Right cardiac atrium (tissue), 5 donors: ENCODE measurements at regions not wholly inside any gene's neighbourhood (a gene's known extent, or its start where the extent isn't known, plus 50 kb on each side); places are given as distances from the start of the nearest gene placed in this dataset.
"Not testable (repeated sequence)": the region's sequence is repeated elsewhere in the genome, so short reads cannot be mapped to it uniquely, and the experiment has no call there.

Experiments
- ATAC-seq, 2 donors: fragments of 200-7000 bp; cut with Tn5 transposase; one replicate each; pipeline versions ENCODE4 v1.8.0 to v1.9.1; 2020; ENCODE audit warnings: moderate library complexity in 2 of 2, mild to moderate bottlenecking in 1 of 2
- DNase-seq, 3 donors: peaks; one replicate each; pipeline ENCODE4 v3.0.0-alpha.2; 2020
- H3K27ac ChIP-seq: one replicate; pipeline ENCODE4 v1.5.1; 2013; ENCODE audit warnings: mild to moderate bottlenecking, low read length, control low read depth, moderate library complexity
- H3K27me3 ChIP-seq: one replicate; pipeline ENCODE4 v1.6.1; 2013; ENCODE audit not compliant: control insufficient read depth, insufficient read depth
- H3K4me1 ChIP-seq: one replicate; pipeline ENCODE4 v1.6.1; 2013; ENCODE audit warnings: low read length; ENCODE audit not compliant: control insufficient read depth, insufficient read depth
- H3K4me3 ChIP-seq: one replicate; pipeline ENCODE4 v1.5.1; 2013; ENCODE audit warnings: low read length, control low read depth
- H3K9me3 ChIP-seq: one replicate; pipeline ENCODE4 v1.6.1; 2013; ENCODE audit warnings: low read length; ENCODE audit not compliant: control insufficient read depth
- WGBS: extraction: QIAGEN DNeasy Blood & Tissue Kit; methylation state at CpG from one replicate; pipeline ENCODE4 v1.1.7; 2013; 5-methylcytosine and 5-hydroxymethylcytosine counted together
- intact Hi-C, 4 donors: fragments of 100-400 bp; cut with DNase I; formaldehyde crosslinking; loops; one replicate each; pipeline versions ENCODE4 v1.11.0 to v1.14.0; 2022 to 2023
- donor health status: healthy with polysubstance abuse.
- donor health status: DM: no; HTN: yes; CAD: no.
- donor health status: DM: no; HTN: no; CAD: no.
- donor health status: DM: no; HTN: yes; CAD: no; lungs with severe emphysema.
- donor health status: DM: yes; HTN: yes; CAD: no.

DNA sequence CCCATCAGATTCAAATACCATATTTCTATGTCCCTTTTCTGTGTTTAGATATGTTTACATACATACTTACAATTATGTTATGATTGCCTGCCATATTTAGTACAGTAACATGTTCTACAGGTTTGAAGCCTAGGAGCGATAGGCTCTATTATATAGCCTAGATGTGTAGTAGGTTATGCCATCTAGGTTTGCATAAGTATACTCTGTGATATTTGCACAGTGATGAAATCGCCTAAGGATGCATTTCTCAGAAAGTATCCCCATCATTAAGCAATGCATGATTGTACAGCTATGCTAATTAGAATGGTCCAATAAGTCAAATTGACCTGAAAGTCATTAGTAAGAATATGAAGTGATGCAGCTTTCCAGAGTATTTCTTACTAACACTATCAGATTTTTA, 1171.7 kb upstream of the LRRTM3 start:
- no peaks in the 10 kb centered on the region for H3K27me3 ChIP-seq
- no peak overlapping the region for H3K4me3 ChIP-seq
- DNase-seq: no peak
- no peak overlapping the region for H3K27ac ChIP-seq
- WGBS: 73% methylated on average over 2 of the region's 2 CpGs
- ATAC-seq: no peak
- H3K9me3 ChIP-seq: no peaks in the 10 kb centered on the region
- no peaks in the 10 kb centered on the region for H3K4me1 ChIP-seq
- intact Hi-C loops: no loop called here

DNA sequence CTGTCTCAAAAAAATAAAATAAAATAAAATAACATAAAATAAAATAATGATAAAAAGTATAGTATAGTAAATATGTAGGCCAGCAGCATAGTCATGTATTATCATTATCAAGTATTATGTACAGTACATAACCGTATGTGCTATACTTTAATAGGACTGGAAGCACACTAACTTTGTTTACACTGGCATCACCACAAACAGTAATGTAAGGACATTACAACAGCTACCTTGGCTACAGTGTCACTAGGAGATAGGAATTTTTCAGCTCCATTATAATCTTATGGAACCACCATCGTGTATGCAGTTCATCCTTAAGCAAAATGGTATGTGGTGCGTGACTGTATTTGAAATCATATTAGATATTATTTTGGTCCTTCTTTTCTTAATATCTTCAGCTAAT, 1163.5 kb upstream of the LRRTM3 start:
- Histone ChIP-seq H3K9me3 (no peaks in the 10 kb centered on the region), H3K27me3 (no peaks in the 10 kb centered on the region), H3K4me1 (no peaks in the 10 kb centered on the region), H3K27ac (no peak overlapping the region), H3K4me3 (no peak overlapping the region)
- no peak for ATAC-seq
- 93% methylated on average over 3 of the region's 3 CpGs for WGBS
- intact Hi-C loops: no loop called here
- no peak for DNase-seq

DNA sequence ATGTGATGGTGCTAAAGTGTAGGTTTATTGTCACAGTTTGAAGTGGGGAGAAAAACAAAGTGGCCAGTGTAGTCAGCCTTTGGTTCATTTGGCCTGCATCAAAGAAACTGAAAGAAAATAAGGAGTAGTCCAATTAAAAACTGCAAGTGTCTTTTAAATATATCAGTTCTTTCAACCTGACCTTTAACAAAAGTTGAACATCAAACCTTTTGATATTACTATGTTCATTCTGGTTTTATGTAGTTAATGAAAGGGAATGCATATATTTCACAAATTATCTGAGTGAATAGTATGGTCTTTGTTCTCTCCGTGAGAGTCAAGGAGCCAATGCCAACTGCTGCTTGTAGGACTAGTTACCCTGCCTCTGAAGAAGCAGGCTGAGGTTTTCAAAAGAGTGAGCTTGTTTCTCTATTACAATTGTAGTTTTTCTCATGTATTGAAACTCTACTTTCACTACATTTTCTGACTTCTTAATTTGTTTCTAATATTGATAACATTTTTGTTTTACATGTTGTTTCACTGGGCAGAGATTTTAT, 1160.8 kb upstream of the LRRTM3 start:
- ATAC-seq: no peak
- Histone ChIP-seq H3K4me1 (no peaks in the 10 kb centered on the region), H3K9me3 (no peaks in the 10 kb centered on the region), H3K4me3 (no peak overlapping the region), H3K27ac (no peak overlapping the region), H3K27me3 (no peaks in the 10 kb centered on the region)
- no peak for DNase-seq
- intact Hi-C loops: no loop called here
- WGBS: 77% methylated on average over 1 of the region's 1 CpG

DNA sequence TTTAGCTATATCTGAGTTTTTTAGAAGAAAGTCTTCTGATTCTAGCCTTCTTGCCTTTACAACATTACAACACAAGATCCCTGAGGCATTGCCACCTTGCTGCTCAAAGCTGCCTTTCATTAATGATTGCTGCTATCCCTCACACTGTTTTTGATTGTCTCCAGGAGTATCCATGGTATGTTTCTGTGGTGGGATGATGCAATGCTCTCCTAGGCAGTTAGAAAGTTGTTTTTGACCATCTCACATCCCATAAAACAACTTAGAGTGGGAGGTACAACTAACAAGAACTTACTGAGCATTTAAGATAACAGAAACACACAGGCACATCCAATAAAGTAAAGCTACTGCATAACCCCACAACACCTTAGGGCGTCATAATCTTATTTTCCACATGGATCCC, 1156.0 kb upstream of the LRRTM3 start:
- H3K9me3 ChIP-seq: no peaks in the 10 kb centered on the region
- DNase-seq (no peak), ATAC-seq (no peak)
- intact Hi-C loops: no loop called here
- H3K27ac ChIP-seq: no peak overlapping the region
- no peaks in the 10 kb centered on the region for H3K27me3 ChIP-seq
- no peaks in the 10 kb centered on the region for H3K4me1 ChIP-seq
- WGBS: 89% methylated on average over 1 of the region's 1 CpG
- no peak overlapping the region for H3K4me3 ChIP-seq

DNA sequence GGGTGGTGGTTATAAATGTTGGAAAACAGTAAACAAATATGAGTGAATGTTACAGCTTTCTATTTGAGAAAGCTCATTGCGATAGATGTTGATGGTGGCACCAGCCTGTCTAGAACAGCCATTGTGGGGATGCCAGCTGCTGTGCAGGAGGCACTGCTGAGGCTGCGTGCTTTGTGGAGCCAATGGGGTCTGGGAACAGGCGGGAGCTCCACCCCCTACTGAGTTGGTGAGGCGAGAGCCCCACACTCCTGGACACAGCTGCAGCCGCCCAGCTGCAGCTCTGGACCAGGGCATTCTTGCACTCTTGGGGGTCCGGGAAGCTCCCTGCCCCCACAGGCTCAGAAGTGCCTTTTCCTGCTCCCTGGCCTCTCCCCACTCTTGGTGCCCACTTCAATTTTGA, 1147.1 kb upstream of the LRRTM3 start:
- WGBS: 90% methylated on average over 6 of the region's 6 CpGs

DNA sequence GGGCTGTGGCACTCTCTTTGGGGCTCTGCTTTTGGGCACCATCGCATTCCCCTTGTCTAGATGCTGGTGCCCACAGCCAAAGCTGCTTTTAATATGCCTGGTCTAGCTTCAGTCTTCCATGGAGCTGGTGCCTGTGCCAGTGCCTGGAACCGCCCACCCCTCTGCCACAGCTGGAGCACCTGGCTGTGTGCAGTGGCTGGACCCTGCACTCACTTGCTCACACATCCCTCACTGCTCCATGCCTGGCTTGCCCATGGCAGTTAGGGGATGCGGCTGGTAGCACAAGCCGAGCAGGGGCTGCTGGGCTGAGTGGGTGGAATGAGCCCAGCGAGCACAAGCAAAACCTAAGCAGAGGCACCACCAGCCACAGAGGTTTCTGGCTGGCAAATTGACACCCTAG, 1145.9 kb upstream of the LRRTM3 start:
- Histone ChIP-seq H3K4me1 (no peaks in the 10 kb centered on the region), H3K4me3 (no peak overlapping the region), H3K27me3 (no peaks in the 10 kb centered on the region), H3K27ac (no peak overlapping the region), H3K9me3 (no peaks in the 10 kb centered on the region)
- ATAC-seq: no peak
- intact Hi-C loops: no loop called here
- 96% methylated on average over 5 of the region's 5 CpGs for WGBS
- no peak for DNase-seq

More for the DNA sequence above, 1147.1 kb upstream of the LRRTM3 start:
- no peaks in the 10 kb centered on the region for H3K27me3 ChIP-seq
- no peaks in the 10 kb centered on the region for H3K9me3 ChIP-seq
- ATAC-seq (no peak), DNase-seq (no peak)
- intact Hi-C loops: no loop called here
- H3K27ac ChIP-seq: no peak overlapping the region
- no peak overlapping the region for H3K4me3 ChIP-seq
- H3K4me1 ChIP-seq: no peaks in the 10 kb centered on the region

DNA sequence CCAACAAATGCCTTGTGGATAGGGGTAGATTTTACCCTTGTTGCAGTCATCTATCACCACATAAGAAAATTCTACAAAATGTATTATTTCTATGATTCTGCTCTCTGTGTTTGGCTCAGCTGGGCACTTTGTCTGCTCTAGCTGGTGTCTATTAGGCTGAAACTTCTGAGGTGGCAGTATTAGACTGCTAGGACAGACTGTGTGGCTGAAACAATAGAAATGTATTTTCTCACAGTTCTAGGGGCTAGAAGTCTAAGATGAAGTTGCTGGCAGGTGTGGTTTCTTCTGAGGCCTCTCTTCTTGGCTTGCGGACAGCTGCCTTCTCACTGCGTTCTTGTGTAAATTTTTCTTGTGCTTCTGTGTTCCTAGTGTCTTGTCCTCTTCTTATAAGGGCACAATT, 1139.6 kb upstream of the LRRTM3 start:
- no peaks in the 10 kb centered on the region for H3K4me1 ChIP-seq
- no peaks in the 10 kb centered on the region for H3K9me3 ChIP-seq
- no peak overlapping the region for H3K4me3 ChIP-seq
- no peaks in the 10 kb centered on the region for H3K27me3 ChIP-seq
- ATAC-seq (no peak), DNase-seq (no peak)
- 98% methylated on average over 2 of the region's 2 CpGs for whole genome bisulfite sequencing
- intact Hi-C loops: no loop called here
- H3K27ac ChIP-seq: no peak overlapping the region

DNA sequence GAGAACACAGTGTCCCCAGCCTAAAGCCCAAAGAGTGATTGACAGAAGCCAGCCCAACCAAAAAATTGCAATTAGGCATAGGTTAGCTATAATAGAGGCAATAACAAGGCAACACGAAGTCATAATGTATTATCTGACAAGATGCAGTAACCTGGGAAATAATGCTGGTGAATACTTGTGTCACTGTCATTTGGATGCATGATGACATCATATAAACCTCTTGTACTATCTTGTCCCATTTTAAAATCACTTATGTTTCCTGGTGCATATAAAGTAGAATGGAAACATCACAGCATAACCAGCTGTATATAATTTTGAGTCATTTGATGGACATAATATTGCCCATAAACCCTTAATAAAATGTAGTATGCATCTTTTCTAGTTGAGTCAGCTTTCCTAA, 1138.3 kb upstream of the LRRTM3 start:
- no peaks in the 10 kb centered on the region for H3K4me1 ChIP-seq

DNA sequence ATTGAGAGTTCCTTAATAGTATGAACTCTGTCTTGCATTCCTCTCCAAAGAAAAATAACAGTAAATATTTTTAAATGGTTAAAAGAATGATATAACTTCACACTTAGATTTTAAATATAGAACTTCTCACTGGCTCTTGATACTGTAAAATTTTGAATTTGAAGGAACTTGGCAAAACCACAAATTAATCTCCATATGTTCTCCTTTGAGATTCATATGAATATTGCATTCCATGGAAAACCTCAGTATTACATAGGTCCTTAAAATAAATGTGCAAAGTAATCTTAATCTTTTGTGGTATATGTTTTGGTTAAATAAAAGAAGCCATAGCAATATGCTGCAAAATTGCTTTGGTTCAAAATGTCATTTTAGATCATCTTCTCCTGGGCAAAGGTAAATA, 1137.6 kb upstream of the LRRTM3 start:
- H3K27me3 ChIP-seq: no peaks in the 10 kb centered on the region
- no peak overlapping the region for H3K27ac ChIP-seq
- intact Hi-C loops: no loop called here
- no peaks in the 10 kb centered on the region for H3K9me3 ChIP-seq
- no peaks in the 10 kb centered on the region for H3K4me1 ChIP-seq
- no peak for ATAC-seq
- no peak overlapping the region for H3K4me3 ChIP-seq
- DNase-seq: no peak

More for the DNA sequence above, 1138.3 kb upstream of the LRRTM3 start:
- no peak for DNase-seq
- Histone ChIP-seq H3K27me3 (no peaks in the 10 kb centered on the region), H3K4me3 (no peak overlapping the region), H3K27ac (no peak overlapping the region), H3K9me3 (no peaks in the 10 kb centered on the region)
- ATAC-seq: no peak
- 73% methylated on average over 1 of the region's 1 CpG for WGBS
- intact Hi-C loops: no loop called here

DNA sequence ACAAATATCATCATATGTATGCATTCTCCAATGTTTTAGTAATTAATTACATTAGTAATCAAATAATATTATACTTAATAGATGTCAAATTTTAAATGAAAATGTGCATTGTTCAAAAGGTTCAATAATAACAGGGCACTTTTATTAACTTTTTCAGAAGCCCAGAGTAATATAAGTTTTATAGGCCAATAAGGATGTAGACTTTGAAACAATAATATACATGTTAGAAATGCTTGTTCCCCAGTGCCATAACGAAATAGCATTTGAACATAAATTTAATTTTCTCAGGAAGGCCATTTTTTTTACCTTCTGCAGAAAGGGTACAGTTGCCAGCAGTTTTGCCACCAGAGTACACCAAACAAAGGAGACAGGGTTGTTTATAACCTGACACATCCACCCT, 1133.9 kb upstream of the LRRTM3 start:
- intact Hi-C loops: no loop called here

DNA sequence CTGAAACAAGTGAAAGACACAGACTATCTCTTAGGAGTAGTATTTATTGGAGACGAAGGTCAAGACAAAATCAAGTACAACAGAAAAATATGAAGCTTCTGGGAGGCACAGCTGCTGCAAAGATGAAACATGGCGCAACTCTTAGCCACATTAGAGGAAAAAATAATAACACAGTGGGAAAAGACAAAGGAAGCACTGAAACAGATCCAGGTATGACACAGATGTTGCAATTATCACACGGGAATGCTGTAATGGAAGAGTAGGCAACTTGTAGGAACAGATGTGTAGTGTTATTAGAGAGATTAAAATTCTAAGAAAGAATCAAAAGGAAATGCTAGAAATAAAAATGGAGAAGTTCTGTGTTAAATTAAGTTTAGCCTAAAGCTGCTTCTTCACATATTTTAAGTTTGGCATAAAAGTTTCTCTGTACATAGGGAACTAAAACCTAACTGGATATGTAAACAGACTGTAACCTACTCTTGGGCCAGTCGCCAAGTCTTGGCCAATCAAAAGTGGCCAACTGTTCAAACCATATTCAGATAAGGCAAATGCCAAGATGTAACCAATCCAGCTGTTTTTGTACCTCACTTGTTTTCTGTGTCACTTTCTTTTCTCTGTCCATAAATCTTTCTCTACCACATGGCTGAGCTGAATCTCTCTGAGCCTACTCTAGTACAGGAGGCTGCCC, 1132.0 kb upstream of the LRRTM3 start:
- 77% methylated on average over 4 of the region's 4 CpGs for WGBS
- ATAC-seq (no peak), DNase-seq (no peak)
- intact Hi-C loops: no loop called here
- H3K27ac ChIP-seq: no peak overlapping the region
- no peaks in the 10 kb centered on the region for H3K4me1 ChIP-seq
- no peaks in the 10 kb centered on the region for H3K9me3 ChIP-seq
- no peak overlapping the region for H3K4me3 ChIP-seq
- H3K27me3 ChIP-seq: no peaks in the 10 kb centered on the region

More for the DNA sequence above, 1133.9 kb upstream of the LRRTM3 start:
- H3K4me3 ChIP-seq: no peak overlapping the region
- H3K4me1 ChIP-seq: no peaks in the 10 kb centered on the region
- no peak for ATAC-seq
- WGBS: 87% methylated on average over 1 of the region's 1 CpG
- H3K27ac ChIP-seq: no peak overlapping the region
- no peaks in the 10 kb centered on the region for H3K27me3 ChIP-seq
- H3K9me3 ChIP-seq: no peaks in the 10 kb centered on the region
- no peak for DNase-seq

DNA sequence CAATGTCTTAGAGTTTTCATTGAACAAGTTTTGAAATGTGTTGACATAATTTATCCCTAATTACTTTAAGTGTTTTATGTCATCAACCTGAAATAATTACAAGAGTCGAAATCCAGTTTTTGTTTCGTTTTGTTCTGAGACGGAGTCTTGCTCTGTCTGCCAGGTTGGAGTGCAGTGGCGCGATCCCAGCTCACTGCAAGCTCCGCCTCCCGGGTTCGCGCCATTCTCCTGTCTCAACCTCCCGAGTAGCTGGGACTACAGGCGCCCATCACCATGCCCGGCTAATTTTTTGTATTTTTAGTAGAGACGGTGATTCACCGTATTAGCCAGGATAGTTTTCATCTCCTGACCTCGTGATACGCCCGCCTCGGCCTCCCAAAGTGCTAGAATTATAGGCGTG, 1131.0 kb upstream of the LRRTM3 start:
- intact Hi-C loops, DNase-seq, H3K4me3 ChIP-seq, H3K27ac ChIP-seq, ATAC-seq, H3K4me1 ChIP-seq, H3K27me3 ChIP-seq, H3K9me3 ChIP-seq: not testable (repeated sequence)
- WGBS: 96% methylated on average over 19 of the region's 19 CpGs
